T-helper 2 cell treated with Interferon-gamma antibody and Interleukin-4, amounts not matched to agents 5 μg/mL and 100 μg/mL, for 36 hours (primary cell): ENCODE measurements at regions not wholly inside any gene's neighbourhood (a gene's known extent, or its start where the extent isn't known, plus 50 kb on each side); places are given as distances from the start of the nearest gene placed in this dataset.

Experiments used
- DNase-seq: peaks from one replicate; pipeline ENCODE4 v3.0.0; 2021; ENCODE audit warnings: low spot score
- H3K27ac Mint-ChIP-seq: one replicate; pipeline ENCODE4 v1.8.0; 2021; ENCODE audit warnings: mild to moderate bottlenecking, mixed read lengths
- H3K27me3 Mint-ChIP-seq: one replicate; pipeline ENCODE4 v1.8.0; 2021; ENCODE audit warnings: low read depth, mixed read lengths
- H3K36me3 Mint-ChIP-seq: one replicate; pipeline ENCODE4 v1.8.0; 2021; ENCODE audit warnings: low read depth, mixed read lengths
- H3K4me1 Mint-ChIP-seq: one replicate; pipeline ENCODE4 v1.8.0; 2021; ENCODE audit warnings: low read depth, mixed read lengths
- H3K4me3 Mint-ChIP-seq: one replicate; pipeline ENCODE4 v1.8.0; 2022; ENCODE audit warnings: mild to moderate bottlenecking, moderate library complexity, mixed read lengths
- H3K9me3 Mint-ChIP-seq: one replicate; pipeline ENCODE4 v1.8.0; 2021; ENCODE audit warnings: mixed read lengths

DNA sequence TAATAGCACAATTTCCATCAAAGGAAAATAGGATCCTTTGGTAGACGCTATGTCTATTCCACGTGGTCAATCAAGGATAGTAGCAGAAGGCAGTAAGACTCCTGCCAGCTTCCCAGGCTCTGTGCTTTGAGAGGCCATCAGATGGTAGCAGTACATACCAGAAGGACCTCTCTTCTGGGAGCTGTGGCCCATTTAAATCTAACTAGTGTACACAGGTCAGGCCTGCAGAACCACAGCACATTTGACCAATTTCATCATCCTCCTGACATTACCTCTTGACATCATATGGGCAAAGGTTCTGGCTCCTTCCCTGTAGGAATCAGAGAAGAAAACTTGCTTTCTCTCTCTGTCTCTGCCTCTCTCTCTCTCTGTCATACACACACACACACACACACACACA lies 229.6 kb upstream of the HTR2A start:
- H3K27me3 Mint-ChIP-seq, result no peaks in the 10 kb centered on the region
- H3K36me3 Mint-ChIP-seq, result no peaks in the 10 kb centered on the region
- no peaks in the 10 kb centered on the region for H3K9me3 Mint-ChIP-seq
- no peak for DNase-seq
- H3K4me1 Mint-ChIP-seq, result no peaks in the 10 kb centered on the region
- no peak overlapping the region for H3K4me3 Mint-ChIP-seq
- H3K27ac Mint-ChIP-seq, result no peak overlapping the region

DNA sequence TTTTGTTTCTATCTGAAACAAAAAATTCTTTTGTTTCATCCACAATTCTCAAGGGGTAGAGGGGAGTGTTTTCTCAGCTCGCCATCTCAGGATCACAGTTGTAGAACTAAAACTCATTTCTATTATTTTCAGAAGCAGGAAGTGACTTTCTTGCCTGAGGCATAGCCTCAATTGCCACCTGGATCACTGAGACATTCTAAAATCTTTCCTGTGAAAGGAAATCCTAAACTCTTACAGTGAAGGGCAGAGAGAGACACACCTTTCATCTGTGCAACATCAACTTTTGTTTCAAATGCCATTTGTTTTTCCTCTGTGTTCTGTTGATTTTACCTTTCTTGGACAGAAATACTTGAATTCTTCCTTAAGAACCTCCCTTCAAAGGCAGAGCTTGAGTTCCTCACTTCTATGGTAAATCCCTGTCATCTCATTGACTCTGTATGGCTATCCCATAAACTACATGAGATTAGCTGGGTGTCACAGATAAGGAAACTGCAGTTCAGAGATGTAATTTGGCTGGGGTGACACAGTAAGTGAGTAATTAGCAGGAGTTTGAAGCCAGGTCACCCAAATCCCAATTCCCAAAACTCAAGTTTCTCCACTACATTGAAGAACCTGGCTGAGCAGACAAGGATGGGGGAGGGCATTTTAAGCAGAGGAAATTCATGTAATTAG lies 224.4 kb upstream of the HTR2A start:
- Mint-ChIP-seq H3K36me3 (no peaks in the 10 kb centered on the region), H3K4me1 (no peaks in the 10 kb centered on the region), H3K27ac (no peak overlapping the region), H3K27me3 (no peaks in the 10 kb centered on the region), H3K9me3 (no peaks in the 10 kb centered on the region), H3K4me3 (no peak overlapping the region)
- DNase-seq, result no peak

DNA sequence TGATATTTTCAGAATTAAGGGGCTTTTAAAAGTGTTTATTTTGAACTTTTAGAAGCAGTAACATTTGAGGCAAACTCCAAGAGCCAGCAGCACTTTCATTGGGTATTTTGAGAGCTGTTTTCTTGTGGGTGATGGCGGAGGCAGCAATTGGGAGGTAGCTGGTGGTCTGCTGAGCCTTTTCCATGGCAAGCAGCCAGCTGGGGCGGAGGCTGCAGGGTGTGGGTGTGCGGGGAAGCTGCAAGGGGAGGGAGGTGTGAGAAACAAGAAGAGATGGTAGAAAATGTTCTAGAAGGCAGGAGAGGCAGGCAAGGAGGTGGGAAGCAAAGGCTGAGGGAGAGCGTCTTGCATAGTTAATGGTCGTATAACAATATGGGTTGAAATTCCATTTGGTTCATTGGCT lies 223.4 kb upstream of the HTR2A start:
- no peak for DNase-seq
- H3K4me1 Mint-ChIP-seq, result no peaks in the 10 kb centered on the region
- no peak overlapping the region for H3K4me3 Mint-ChIP-seq
- H3K27me3 Mint-ChIP-seq, result no peaks in the 10 kb centered on the region
- no peaks in the 10 kb centered on the region for H3K36me3 Mint-ChIP-seq
- H3K27ac Mint-ChIP-seq, result no peak overlapping the region
- H3K9me3 Mint-ChIP-seq, result no peaks in the 10 kb centered on the region

DNA sequence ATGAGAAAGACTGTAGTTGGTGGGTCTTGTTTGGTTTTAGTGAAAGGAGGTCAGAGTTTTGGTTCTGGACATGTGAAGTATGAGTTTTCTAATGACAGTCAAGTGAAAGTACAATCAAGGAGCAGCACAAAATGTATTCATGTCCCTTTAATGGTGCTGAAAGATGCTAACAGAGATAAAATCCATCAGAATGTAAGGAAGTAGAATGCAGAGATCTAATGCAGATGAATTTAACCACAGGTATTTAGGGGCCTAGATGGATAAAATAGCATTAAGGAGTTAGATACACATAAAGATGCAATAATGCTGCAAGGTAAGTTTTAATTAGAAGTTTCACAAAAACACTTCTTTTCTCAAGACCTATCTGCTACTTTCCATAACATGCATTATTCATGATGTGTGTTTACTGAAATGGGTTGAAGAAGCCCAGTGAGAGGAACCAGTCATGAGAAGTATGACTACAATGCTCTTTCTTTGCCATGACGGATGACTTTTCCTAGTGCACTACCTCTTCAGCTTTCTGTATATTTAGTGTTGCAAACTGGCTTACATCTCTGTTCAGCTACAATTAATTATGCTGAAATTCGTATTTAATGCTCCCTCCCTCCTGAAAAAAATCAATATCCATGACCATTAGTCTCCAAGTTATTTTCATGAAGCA lies 222.9 kb upstream of the HTR2A start:
- H3K4me1 Mint-ChIP-seq, result no peaks in the 10 kb centered on the region
- no peak overlapping the region for H3K4me3 Mint-ChIP-seq
- no peak for DNase-seq
- H3K27me3 Mint-ChIP-seq, result no peaks in the 10 kb centered on the region
- no peak overlapping the region for H3K27ac Mint-ChIP-seq
- H3K36me3 Mint-ChIP-seq, result no peaks in the 10 kb centered on the region
- H3K9me3 Mint-ChIP-seq, result no peaks in the 10 kb centered on the region

DNA sequence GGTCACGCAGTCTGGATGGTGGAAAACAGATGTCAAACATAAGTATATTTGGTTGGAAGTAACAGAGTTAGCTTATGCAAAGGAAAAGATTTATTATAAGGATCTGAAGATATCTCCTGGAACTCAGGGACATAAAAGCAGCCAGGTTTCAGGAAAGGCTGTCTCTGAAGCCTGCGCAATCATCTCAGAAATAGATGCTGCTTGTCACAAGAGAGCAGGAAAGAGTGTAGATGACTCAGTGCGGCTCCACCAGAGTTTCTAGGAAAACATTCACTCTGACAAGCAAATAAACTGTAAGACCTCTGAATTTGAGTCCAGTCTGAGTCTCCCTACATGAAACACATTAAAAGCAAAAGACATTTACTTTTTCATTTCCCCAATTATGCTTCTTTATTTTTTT lies 220.4 kb upstream of the HTR2A start:
- H3K36me3 Mint-ChIP-seq, result no peaks in the 10 kb centered on the region
- H3K27me3 Mint-ChIP-seq, result no peaks in the 10 kb centered on the region
- no peak for DNase-seq
- no peak overlapping the region for H3K27ac Mint-ChIP-seq
- no peaks in the 10 kb centered on the region for H3K4me1 Mint-ChIP-seq
- H3K4me3 Mint-ChIP-seq, result no peak overlapping the region
- no peaks in the 10 kb centered on the region for H3K9me3 Mint-ChIP-seq

DNA sequence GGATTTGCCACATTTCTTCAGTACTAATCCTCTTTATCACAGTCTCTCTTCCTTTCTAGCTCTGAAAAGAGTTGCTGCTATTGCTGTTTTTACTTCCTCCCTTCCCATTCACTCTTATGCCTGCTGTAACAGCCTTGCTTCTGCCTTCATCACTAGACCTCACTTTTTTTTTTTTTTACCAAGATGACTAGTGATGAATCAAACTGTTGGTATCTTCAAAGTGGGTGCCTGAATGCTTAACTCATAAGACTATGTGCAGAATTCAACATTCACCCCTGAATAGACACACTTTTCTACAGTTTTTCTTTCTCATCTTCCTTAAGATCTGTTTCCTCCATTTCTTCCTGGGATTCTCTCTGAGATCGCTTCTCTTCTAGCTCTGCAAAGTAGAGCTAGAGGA lies 217.2 kb upstream of the HTR2A start:
- Mint-ChIP-seq H3K27ac (no peak overlapping the region), H3K4me1 (peaks cover 6% of the 10 kb centered on the region), H3K27me3 (no peaks in the 10 kb centered on the region), H3K4me3 (no peak overlapping the region), H3K9me3 (no peaks in the 10 kb centered on the region), H3K36me3 (no peaks in the 10 kb centered on the region)
- no peak for DNase-seq

DNA sequence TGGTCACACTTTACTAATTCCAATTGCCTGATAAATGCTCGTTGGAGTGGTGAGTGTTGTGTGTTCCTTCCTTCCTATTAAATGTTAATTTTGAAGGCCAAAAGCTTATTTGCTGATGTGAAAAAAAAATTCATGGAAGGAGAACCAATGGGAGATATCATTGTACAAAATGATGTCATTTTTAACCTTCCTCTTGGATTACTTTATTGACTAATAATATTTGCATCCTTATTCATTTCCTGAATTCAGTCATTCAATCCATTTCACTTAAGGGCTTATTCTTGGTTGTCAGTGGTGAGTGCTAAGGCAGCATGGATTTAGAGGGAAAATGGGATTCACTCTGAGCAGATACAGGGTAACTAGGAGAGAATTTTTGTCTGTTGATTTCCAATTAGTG lies 216.0 kb upstream of the HTR2A start:
- no peaks in the 10 kb centered on the region for H3K36me3 Mint-ChIP-seq
- no peaks in the 10 kb centered on the region for H3K9me3 Mint-ChIP-seq
- H3K4me3 Mint-ChIP-seq, result no peak overlapping the region
- H3K27ac Mint-ChIP-seq, result no peak overlapping the region
- H3K27me3 Mint-ChIP-seq, result no peaks in the 10 kb centered on the region
- peaks cover 8% of the 10 kb centered on the region for H3K4me1 Mint-ChIP-seq
- no peak for DNase-seq

DNA sequence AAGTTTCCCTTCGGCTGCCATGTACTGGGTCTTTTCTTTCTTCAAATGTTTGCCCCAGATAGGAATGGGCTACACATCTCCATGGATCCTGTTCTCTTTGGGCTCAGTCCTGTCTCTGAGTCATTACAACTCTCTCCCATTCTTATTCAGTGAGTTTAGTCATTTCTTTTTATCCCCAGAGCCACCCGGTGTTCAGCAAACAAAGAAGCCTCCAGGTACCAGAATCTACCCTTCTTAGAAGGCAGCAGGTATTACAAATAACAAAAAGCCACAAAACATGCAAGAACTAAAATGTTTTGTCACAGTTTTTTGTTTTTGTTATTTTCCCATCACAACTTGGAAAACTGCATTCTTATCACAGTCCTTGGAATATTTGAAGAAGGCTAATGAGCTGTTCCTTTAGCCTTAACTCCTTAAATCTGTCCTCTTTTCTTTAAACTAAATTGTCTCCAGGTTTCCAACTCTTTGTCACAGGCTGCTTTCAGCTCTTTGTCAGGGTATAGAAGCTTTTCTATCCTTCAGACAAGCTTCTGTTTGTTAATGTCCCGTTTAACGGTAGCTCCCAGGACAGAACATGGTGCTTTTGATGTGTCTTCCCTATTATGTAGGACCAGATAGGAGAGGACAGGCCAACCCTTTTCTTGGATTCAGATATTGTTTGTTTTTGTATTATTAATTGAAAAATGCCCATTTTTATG lies 215.5 kb upstream of the HTR2A start:
- H3K27ac Mint-ChIP-seq, result no peak overlapping the region
- no peak for DNase-seq
- no peak overlapping the region for H3K4me3 Mint-ChIP-seq
- H3K36me3 Mint-ChIP-seq, result no peaks in the 10 kb centered on the region
- H3K9me3 Mint-ChIP-seq, result no peaks in the 10 kb centered on the region
- peaks cover 8% of the 10 kb centered on the region for H3K4me1 Mint-ChIP-seq
- no peaks in the 10 kb centered on the region for H3K27me3 Mint-ChIP-seq

DNA sequence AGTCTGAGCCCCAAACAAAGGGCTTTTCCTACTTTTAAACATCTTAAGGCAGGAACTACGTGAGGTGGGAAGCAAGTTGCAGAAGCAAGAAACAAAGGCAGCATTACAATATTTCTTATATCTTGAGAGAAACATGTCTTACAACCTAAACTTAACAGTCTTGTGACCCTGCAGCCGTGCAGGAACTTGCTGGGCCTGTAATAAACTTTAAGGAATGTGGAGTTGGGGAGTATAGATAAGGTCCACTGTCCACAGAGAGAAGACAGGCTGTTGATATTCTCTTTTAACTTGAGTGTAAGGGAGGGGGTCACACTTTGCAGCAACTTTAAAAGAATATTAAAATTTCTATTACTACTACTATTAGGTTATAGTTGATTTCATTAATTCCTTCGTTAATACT lies 214.6 kb upstream of the HTR2A start:
- peaks cover 8% of the 10 kb centered on the region for H3K4me1 Mint-ChIP-seq
- no peaks in the 10 kb centered on the region for H3K36me3 Mint-ChIP-seq
- H3K27ac Mint-ChIP-seq, result no peak overlapping the region
- no peak for DNase-seq
- H3K9me3 Mint-ChIP-seq, result no peaks in the 10 kb centered on the region
- no peak overlapping the region for H3K4me3 Mint-ChIP-seq
- H3K27me3 Mint-ChIP-seq, result no peaks in the 10 kb centered on the region

DNA sequence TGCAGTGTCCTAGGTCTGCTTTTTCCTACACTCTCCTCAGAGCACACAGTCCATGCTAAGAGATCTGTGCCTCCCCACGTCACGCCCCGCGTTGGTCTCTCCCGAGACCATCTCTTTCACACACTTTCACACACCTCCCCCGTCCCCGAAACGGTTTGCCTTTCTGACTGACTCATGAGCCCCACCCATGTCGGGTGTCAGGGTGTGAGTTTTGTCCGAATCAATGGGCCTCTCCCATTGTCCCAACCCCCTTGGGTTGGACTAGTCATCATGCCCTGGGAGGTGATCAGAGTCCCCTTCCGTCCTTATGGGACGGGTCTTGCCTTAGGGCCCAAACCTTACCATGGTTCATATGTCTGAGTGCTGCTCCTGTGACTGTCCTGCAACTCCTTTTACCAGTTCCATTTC lies 214.0 kb upstream of the HTR2A start:
- no peak overlapping the region for H3K4me3 Mint-ChIP-seq
- no peak overlapping the region for H3K27ac Mint-ChIP-seq
- H3K27me3 Mint-ChIP-seq, result no peaks in the 10 kb centered on the region
- DNase-seq, result no peak
- H3K36me3 Mint-ChIP-seq, result no peaks in the 10 kb centered on the region
- H3K4me1 Mint-ChIP-seq, result peaks cover 8% of the 10 kb centered on the region
- H3K9me3 Mint-ChIP-seq, result no peaks in the 10 kb centered on the region

DNA sequence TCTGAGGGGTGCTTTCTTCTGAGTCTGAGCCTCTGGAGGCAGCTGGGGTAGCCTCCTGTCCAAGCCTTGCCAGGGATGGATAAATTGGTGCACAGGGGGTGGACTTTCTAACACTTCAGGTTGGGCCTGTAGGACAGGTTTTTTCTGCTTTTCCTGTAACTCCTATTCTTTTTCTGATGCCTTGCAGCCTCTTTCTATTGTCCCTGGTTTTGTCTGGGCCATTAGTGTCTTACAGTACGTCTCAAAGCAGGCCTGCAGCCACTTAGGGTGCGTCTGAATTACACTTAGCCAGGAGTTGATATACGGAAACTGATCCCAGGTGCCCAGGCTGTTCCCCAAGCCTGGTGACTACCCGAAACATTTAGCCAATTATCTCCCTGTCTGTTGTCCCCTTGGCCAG lies 213.3 kb upstream of the HTR2A start:
- H3K4me3 Mint-ChIP-seq, result no peak overlapping the region
- H3K36me3 Mint-ChIP-seq, result no peaks in the 10 kb centered on the region
- H3K9me3 Mint-ChIP-seq, result no peaks in the 10 kb centered on the region

DNA sequence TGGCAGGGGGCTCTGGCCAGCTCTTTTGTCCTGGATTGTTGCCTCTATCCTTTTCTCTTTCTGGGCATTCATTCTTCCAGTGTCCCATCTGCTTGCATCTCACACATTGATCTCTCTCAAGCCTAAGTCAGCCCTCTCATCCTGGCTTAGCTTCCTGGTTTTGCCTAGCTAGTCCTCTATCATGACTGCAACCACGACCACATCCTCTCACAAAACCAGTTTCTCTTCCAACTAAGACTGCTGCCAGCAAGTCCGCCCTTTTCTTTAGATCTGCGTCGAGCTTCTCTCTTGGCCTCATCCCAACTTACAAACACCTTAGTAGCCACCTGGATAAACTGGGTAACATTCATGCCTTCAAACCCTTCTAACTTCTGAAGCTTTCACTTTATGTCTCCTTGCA lies 212.2 kb upstream of the HTR2A start:
- Mint-ChIP-seq H3K9me3 (no peaks in the 10 kb centered on the region), H3K4me1 (peaks cover 8% of the 10 kb centered on the region), H3K27ac (peak overlapping the region; percentile 10), H3K36me3 (no peaks in the 10 kb centered on the region), H3K4me3 (peak overlapping the region; percentile 6), H3K27me3 (no peaks in the 10 kb centered on the region)
- DNase-seq, result no peak

More for the DNA sequence above, 213.3 kb upstream of the HTR2A start:
- DNase-seq, result no peak
- H3K27me3 Mint-ChIP-seq, result no peaks in the 10 kb centered on the region
- H3K27ac Mint-ChIP-seq, result no peak overlapping the region
- peaks cover 8% of the 10 kb centered on the region for H3K4me1 Mint-ChIP-seq

DNA sequence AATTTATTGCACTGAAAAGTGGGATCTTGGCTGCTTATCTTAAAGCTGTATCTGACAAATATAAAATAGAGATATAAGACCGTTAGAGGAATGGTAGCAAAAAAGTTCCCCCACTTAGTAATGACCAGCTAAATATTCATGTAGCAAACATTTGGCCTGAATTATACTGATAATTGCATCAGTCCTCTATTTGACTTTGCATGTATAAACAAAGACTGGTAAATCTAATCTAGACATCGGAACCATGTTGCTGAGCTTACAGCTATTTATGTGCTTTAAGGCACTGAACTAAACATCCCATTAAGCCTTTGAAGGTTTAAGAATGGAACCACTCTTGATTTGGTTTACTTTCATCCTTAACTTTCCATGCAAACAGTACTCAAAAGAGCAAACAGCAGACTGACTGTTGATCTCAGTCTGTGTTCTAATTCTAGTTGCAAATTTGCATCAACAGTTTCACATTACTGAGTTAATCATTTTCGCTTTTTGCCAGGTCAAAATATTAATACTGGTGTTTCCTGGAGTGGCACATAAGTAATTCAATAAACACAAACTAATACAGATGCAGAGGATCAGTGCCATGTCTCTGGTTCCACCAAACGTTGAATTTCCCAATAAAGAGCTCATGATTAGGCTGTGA lies 203.5 kb upstream of the HTR2A start:
- no peak overlapping the region for H3K4me3 Mint-ChIP-seq
- H3K27me3 Mint-ChIP-seq, result no peaks in the 10 kb centered on the region
- no peak for DNase-seq
- H3K27ac Mint-ChIP-seq, result no peak overlapping the region
- no peaks in the 10 kb centered on the region for H3K36me3 Mint-ChIP-seq
- H3K9me3 Mint-ChIP-seq, result no peaks in the 10 kb centered on the region
- no peaks in the 10 kb centered on the region for H3K4me1 Mint-ChIP-seq

DNA sequence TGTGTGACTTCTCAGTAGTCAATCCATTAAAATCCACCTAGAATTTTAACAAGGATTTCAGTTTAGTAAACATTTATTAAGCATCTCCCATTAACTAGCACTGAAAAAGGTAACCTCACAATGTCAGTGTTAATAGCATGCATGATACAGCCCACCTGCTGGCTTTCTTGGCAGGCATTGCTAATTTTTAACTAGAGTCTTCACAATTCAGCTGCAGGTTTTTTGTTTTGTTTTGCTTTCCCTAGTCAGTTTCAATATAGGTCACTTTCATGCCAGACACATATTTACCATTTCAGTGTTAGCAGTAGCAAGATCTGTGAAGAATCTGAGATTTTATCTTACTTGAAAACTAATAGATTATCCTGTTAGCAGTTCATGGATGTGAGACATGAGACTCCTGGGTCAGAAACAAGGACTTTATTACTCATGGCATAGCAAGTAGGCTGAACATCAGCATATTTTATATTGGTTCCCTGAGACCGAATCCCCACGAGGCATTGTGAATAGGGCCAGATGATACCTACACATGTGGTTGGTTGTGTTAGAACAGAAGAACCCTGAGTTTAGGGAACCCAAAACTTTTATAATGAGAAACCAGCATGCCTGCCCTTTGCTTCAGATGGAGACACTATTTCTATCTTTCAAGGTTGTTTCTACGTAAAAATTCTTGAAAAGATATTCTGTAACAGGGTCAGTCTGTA lies 198.0 kb upstream of the HTR2A start:
- H3K4me3 Mint-ChIP-seq, result no peak overlapping the region
- no peaks in the 10 kb centered on the region for H3K9me3 Mint-ChIP-seq
- H3K4me1 Mint-ChIP-seq, result no peaks in the 10 kb centered on the region
- DNase-seq, result no peak
- no peaks in the 10 kb centered on the region for H3K36me3 Mint-ChIP-seq
- H3K27me3 Mint-ChIP-seq, result no peaks in the 10 kb centered on the region
- no peak overlapping the region for H3K27ac Mint-ChIP-seq
